ENCODE measurements at regions not wholly inside any gene's neighbourhood (a gene's known extent, or its start where the extent isn't known, plus 50 kb on each side); places are given as distances from the start of the nearest gene placed in this dataset.
A peak's percentile ranks its signal among the peaks of the same experiment; 100 is the strongest.
"Not testable (repeated sequence)": the region's sequence is repeated elsewhere in the genome, so short reads cannot be mapped to it uniquely, and the experiment has no call there.

- DNase-seq: no peak
Measured at GRCh38 chr5:152177626-152178349, 227.3 kb downstream of the NMUR2 start.

DNA sequence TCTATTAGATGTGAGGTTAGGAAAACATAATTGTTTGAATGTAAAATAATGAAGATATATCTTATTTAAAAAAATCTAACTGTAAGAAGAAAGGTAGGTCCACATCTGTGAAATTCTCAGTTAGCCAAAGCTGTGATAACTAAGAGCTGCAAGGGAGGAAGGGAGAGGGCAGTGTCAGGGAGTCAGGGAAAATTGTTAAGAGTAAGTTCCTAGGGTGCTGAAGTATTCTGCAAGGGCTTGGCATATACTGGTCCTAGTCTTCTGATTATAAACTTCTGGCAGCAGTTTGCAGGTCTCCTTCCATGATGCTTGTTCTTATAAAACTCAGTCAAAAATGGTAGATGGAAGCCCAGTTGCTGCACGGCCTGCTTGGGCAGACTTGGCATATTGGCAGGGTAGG, 233.2 kb downstream of the NMUR2 start:
- no peak for DNase-seq

GRCh38 chr5:152170350-152170749, 234.7 kb downstream of the NMUR2 start:
- no peak for DNase-seq

GRCh38 chr5:152164860-152165259, 240.2 kb upstream of the GLRA1 start:
- no peak for DNase-seq

GRCh38 chr5:152159894-152160293, 235.2 kb upstream of the GLRA1 start:
- DNase-seq: not testable (repeated sequence)

GRCh38 chr5:152154452-152154851, 229.8 kb upstream of the GLRA1 start:
- DNase-seq: not testable (repeated sequence)

DNA sequence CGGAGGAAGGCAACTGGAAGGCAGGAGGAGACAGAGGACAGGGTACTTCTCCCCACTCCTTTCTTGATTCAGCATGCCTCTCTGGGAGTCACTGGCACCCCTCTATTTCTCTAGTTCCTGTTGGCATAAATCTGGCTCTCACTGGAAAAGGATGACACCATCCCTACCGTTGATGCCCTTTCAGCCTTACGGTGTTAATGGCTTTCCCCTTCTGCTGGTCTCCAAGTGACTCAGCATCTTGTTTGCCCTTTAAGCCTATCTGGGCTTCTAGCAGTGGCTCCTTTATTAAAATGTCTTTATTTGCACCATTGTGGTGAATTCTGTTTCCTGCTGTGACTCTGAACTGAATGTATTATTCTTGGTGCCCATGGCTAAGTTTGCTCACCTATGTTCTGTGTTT, 227.3 kb upstream of the GLRA1 start:
- no peak for DNase-seq

GRCh38 chr5:152151113-152151512, 226.5 kb upstream of the GLRA1 start:
- no peak for DNase-seq

DNA sequence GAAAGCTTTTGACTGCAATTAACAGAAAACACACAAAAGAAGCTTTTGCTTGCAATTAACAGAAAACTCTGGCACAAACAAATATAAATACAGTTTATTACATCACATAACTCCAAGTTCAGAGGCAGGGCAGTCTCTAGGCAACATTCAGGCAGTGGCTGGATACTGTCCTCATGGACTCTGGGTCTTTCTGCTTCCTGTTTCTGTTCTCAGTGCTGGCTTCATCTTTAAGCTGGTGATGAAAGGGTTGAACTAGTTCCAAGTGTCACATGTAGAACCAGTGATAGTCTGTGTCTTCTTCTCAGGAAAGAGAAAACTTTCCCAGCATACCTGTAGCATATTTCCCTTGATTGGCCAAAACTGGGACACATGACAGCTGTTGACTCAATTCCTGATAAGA, 222.6 kb upstream of the GLRA1 start:
- no peak for DNase-seq

DNA sequence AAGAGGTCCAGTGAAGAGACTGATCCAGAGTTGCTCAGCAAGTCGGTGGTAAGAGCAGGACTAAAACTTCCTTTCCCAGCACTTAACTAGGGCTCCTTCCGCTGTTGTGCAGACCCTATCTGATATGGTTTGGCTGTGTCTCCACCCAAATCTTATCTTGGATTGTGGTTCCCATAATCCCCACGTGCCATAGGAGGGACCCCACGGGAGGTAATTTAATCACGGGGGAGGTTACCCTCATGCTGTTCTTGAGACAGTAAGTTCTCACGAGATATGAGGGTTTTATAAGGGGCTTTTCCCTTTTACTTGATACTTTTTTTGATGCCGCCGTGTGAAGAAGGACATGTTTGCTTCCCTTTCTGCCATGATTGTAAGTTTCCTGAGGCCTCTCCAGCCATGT, 221.9 kb upstream of the GLRA1 start:
- DNase-seq: no peak

GRCh38 chr5:152144556-152144955, 219.9 kb upstream of the GLRA1 start:
- no peak for DNase-seq

- DNase-seq: no peak
Measured at GRCh38 chr5:152144030-152144429, 219.4 kb upstream of the GLRA1 start.

DNA sequence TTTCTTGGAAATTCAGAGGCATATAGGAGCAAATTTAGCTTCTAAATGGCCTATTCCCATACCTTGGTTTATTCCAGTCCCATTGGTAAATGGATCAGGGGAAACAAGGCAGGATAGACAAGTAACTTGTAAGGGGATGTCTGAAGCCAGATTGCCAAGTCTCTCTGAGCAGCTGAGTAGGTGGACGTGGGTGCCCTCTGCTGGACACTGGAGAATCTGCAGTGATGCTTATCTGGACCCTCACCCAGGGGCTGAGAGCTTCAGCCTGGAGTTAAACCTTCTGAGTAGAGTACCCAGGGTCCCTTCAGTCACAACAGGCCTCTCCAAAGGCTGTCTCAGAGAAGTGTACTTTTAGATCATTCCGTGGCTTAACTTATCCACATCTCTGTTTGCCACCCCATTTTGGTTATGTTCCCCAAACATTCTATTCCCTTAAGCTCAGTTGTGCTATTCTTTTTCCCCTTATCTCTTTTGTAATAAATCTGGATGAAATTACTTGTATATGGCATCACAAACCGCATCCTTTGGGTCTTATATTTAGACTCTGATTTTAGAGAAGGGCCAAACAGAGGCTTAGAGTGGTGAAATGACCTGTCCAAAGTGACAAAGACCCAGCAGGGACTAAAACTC, 218.3 kb upstream of the GLRA1 start:
- peak; percentile 64 for DNase-seq

GRCh38 chr5:152140347-152140746, 215.7 kb upstream of the GLRA1 start:
- no peak for DNase-seq

- DNase-seq: no peak
Measured at GRCh38 chr5:152137063-152137462, 212.4 kb upstream of the GLRA1 start.

- no peak for DNase-seq
Measured at GRCh38 chr5:152136321-152136720, 211.7 kb upstream of the GLRA1 start.

- DNase-seq: no peak
Measured at GRCh38 chr5:152135827-152136226, 211.2 kb upstream of the GLRA1 start.

GRCh38 chr5:152125661-152126205, 201.1 kb upstream of the GLRA1 start:
- DNase-seq: no peak

- no peak for DNase-seq
Measured at GRCh38 chr5:152124409-152125041, 199.9 kb upstream of the GLRA1 start.

DNA sequence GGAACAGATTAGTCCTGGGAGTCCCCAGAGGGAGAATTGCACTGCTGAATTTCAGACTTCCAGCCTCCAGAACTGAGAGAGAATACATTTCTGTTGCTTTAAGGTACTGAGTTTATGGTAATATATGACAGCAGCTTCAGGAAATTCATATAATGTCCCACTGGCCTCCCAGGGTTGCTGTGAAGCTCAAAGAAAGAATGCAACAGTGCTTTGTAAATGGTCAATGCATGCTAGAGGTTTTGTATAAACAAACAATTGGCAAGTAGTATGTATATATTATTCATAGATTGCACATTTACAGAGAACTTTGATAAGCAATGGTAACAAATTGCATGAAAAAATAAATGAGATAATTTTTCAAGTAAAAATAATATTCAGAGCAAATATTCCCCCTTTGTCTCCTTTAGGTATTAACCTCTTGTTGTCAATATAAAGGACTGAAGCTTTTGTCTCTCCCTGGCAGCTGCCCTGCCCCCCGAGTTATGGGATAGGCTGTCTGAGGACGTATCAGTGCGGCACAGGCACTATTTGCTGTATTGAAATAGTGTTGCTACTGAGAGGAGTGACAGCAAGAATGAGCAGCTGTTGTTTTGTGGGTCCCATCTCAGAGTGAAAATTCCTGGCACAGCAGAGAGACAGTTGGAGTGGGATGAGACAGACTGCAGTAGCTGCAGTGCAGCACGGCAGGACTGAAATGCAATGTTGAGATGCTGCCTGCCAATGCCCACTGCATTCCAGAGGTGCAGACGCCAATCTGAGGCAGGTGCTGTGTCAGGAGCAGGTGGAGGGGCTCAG, 194.2 kb upstream of the GLRA1 start:
- no peak for DNase-seq

GRCh38 chr5:152116934-152117333, 192.3 kb upstream of the GLRA1 start:
- no peak for DNase-seq

- peak; percentile 32 for DNase-seq
Measured at GRCh38 chr5:152113401-152113800, 188.8 kb upstream of the GLRA1 start.

GRCh38 chr5:152107220-152107619, 182.6 kb upstream of the GLRA1 start:
- DNase-seq: no peak

Data from activated CD4-positive, alpha-beta T cell treated with anti-CD3 and anti-CD28 coated beads, Interleukin-2, amount 50 U/mL, for 1 hour (primary cell).